Ovary (tissue), 7 donors: ENCODE measurements at regions not wholly inside any gene's neighbourhood (a gene's known extent, or its start where the extent isn't known, plus 50 kb on each side); places are given as distances from the start of the nearest gene placed in this dataset.
"Not testable (repeated sequence)": the region's sequence is repeated elsewhere in the genome, so short reads cannot be mapped to it uniquely, and the experiment has no call there.

Experiments
- DNase-seq, 5 donors: peaks; one replicate each; pipeline ENCODE4 v3.0.0-alpha.2; 2019 to 2020
- H3K27ac ChIP-seq, 2 donors: fragments of 200-600 bp; one replicate each; pipeline versions ENCODE4 v1.5.1 to v1.8.0; 2019 to 2022
- H3K27me3 ChIP-seq: fragments of 200-600 bp; one replicate; pipeline ENCODE4 v1.8.0; 2022
- H3K36me3 ChIP-seq: fragments of 200-600 bp; sonication (generic); one replicate; pipeline ENCODE4 v1.5.1; 2019
- H3K4me1 ChIP-seq: one replicate; pipeline ENCODE4 v1.8.1; 2013; ENCODE audit warnings: mild to moderate bottlenecking, moderate library complexity; ENCODE audit not compliant: insufficient read depth
- H3K4me3 ChIP-seq: fragments of 200-600 bp; sonication (generic); one replicate; pipeline ENCODE4 v1.5.1; 2017
- H3K9me3 ChIP-seq, 2 donors: fragments of 200-600 bp in 1 of 2; sonication (generic) in 1 of 2; one replicate each; pipeline versions ENCODE4 v1.5.1 to v1.8.1; 2013 to 2019; ENCODE audit warnings: mild to moderate bottlenecking in 1 of 2, moderate library complexity in 1 of 2
- EP300 ChIP-seq: sonication (generic); formaldehyde crosslinking; IDR thresholded peaks from one replicate; pipeline ENCODE4 v1.6.1; 2017; ENCODE audit warnings: antibody characterized with exemption
- POLR2A ChIP-seq: fragments of 450-650 bp; IDR thresholded peaks from one replicate; pipeline ENCODE4 v1.6.1; 2017; ENCODE audit warnings: antibody characterized with exemption, mild to moderate bottlenecking, moderate library complexity
- WGBS, 3 donors: extraction: QIAGEN DNeasy Blood & Tissue Kit in 1 of 3; methylation state at CpG; one replicate each; pipeline versions ENCODE4 v1.1.5 to v1.1.7; 2013 to 2017; 5-methylcytosine and 5-hydroxymethylcytosine counted together
- intact Hi-C, 4 donors: fragments of 100-400 bp; cut with DNase I; formaldehyde crosslinking; loops; one replicate each; pipeline versions ENCODE4 v1.11.0 to v1.15.1; 2022 to 2023
- TF ChIP-seq, protein P1 (sequence below), 3 donors: fragments of 450-650 bp in 2 of 3; fragments of 200-600 bp in 1 of 3; IDR thresholded peaks; one replicate each; pipeline versions ENCODE4 v1.5.1 to v1.8.0; 2016 to 2022; ENCODE audit warnings: antibody characterized with exemption in 3 of 3, mild to moderate bottlenecking in 1 of 3
- donor health status: DM: no; HTN: no; CAD: no; lungs with moderate emphysema.
- donor health status: DM: no; HTN: no; CAD: no.
- donor health status: Bipolar disorder and iron deficiency.
- donor health status: DM: no; HTN: no; CAD: no.
- donor health status: DM: yes; HTN: yes; CAD: no.

- WGBS, 3 donors: 67 to 88% (median 73%) methylated on average over 6 to 40 of the region's 44 CpGs
These were observed 127.4 kb upstream of the VPREB1 start for GRCh38 chr22:22116997-22117770.

DNA sequence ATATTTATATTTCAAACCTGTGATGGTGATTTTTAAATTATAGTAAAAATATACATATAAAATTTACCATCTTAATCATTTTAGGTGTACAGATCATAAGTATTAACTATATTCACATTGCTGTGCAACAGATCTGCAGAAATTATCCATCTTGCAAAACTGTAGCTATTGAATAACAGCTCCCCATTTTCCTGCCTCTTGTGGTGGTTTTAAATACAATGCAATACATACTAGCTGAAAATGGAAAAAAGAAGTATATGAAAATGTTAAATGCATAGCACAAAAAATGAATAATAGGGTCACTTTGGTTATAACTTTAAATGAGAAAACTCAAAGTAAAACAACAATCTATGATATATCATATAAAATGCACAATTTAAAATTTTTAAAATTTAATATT is 130.9 kb upstream of the VPREB1 start:
- H3K4me3 ChIP-seq: no peak overlapping the region
- DNase-seq: no peak
- no peaks in the 10 kb centered on the region for H3K4me1 ChIP-seq
- H3K36me3 ChIP-seq: no peaks in the 10 kb centered on the region
- TF ChIP-seq POLR2A: no peak
- H3K27me3 ChIP-seq: no peaks in the 10 kb centered on the region
- no peaks in the 10 kb centered on the region for H3K9me3 ChIP-seq
- intact Hi-C loops: no loop called here
- H3K27ac ChIP-seq: no peak overlapping the region

More at GRCh38 chr22:22116997-22117770, 127.4 kb upstream of the VPREB1 start:
- H3K27ac ChIP-seq, intact Hi-C loops, H3K27me3 ChIP-seq, H3K4me3 ChIP-seq, H3K4me1 ChIP-seq, H3K36me3 ChIP-seq, DNase-seq, H3K9me3 ChIP-seq: not testable (repeated sequence)

- no peaks in the 10 kb centered on the region for H3K9me3 ChIP-seq
- TF ChIP-seq, protein P1, sequence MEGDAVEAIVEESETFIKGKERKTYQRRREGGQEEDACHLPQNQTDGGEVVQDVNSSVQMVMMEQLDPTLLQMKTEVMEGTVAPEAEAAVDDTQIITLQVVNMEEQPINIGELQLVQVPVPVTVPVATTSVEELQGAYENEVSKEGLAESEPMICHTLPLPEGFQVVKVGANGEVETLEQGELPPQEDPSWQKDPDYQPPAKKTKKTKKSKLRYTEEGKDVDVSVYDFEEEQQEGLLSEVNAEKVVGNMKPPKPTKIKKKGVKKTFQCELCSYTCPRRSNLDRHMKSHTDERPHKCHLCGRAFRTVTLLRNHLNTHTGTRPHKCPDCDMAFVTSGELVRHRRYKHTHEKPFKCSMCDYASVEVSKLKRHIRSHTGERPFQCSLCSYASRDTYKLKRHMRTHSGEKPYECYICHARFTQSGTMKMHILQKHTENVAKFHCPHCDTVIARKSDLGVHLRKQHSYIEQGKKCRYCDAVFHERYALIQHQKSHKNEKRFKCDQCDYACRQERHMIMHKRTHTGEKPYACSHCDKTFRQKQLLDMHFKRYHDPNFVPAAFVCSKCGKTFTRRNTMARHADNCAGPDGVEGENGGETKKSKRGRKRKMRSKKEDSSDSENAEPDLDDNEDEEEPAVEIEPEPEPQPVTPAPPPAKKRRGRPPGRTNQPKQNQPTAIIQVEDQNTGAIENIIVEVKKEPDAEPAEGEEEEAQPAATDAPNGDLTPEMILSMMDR (IDR thresholded peaks at IDR 0.05): no peak
- TF ChIP-seq EP300 (no peak), POLR2A (no peak)
- no peak for DNase-seq
- H3K27me3 ChIP-seq: no peaks in the 10 kb centered on the region
- no peaks in the 10 kb centered on the region for H3K4me1 ChIP-seq
- no peaks in the 10 kb centered on the region for H3K36me3 ChIP-seq
- no peak overlapping the region for H3K4me3 ChIP-seq
- no peak overlapping the region for H3K27ac ChIP-seq
- 80 to 84% (median 82%) methylated on average over 4 of the region's 4 CpGs for WGBS, 3 donors
- intact Hi-C loops: no loop called here
These were observed 130.1 kb upstream of the TOP3B start for GRCh38 chr22:22112533-22113294.

DNA sequence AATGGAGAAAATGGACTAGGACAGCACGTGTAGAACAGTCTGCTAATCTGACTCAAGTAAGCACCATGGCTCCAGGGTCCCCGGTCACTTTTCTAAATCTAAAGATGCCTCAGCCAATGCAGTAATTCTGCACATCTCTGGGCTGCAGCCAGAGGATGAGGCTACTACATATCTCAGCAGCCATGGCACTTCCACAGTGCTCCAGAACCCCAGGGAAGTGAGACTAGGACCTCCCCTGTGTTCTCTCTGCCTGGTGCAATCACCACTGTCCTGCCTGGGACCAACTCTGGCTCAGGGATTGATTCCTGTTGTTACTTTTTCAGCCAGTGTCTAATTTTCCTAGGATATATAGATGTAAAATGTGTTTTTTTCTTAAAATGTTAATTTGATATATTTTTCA is 129.4 kb upstream of the TOP3B start:
- Histone ChIP-seq H3K27me3 (no peaks in the 10 kb centered on the region), H3K4me1 (no peaks in the 10 kb centered on the region), H3K9me3 (no peaks in the 10 kb centered on the region), H3K27ac (no peak overlapping the region), H3K4me3 (no peak overlapping the region), H3K36me3 (no peaks in the 10 kb centered on the region)
- no peak for DNase-seq
- 68 to 70% (median 69%) methylated on average over 2 of the region's 2 CpGs for WGBS, 3 donors
- TF ChIP-seq EP300 (no peak), POLR2A (no peak)
- TF ChIP-seq, protein P1 (IDR thresholded peaks at IDR 0.05): no peak
- intact Hi-C loops: no loop called here

GRCh38 chr22:22111267-22111751 is 128.7 kb upstream of the TOP3B start:
- WGBS, 3 donors: 23 to 39% (median 31%) methylated on average over 4 of the region's 4 CpGs
- intact Hi-C loops: no loop called here
- no peaks in the 10 kb centered on the region for H3K36me3 ChIP-seq
- H3K9me3 ChIP-seq: no peaks in the 10 kb centered on the region
- no peak for TF ChIP-seq POLR2A
- TF ChIP-seq EP300: no peak
- TF ChIP-seq, protein P1 (IDR thresholded peaks at IDR 0.05): no peak
- H3K27ac ChIP-seq: no peak overlapping the region
- H3K27me3 ChIP-seq: no peaks in the 10 kb centered on the region
- DNase-seq: no peak
- H3K4me3 ChIP-seq: no peak overlapping the region
- H3K4me1 ChIP-seq: no peaks in the 10 kb centered on the region
